HG02623 (cell line): ENCODE measurements at regions not wholly inside any gene's neighbourhood (a gene's known extent, or its start where the extent isn't known, plus 50 kb on each side); places are given as distances from the start of the nearest gene placed in this dataset.
"Not testable (repeated sequence)": the region's sequence is repeated elsewhere in the genome, so short reads cannot be mapped to it uniquely, and the experiment has no call there.

ENCODE experiments used
- ATAC-seq: cut with Tn5 transposase; IDR thresholded peaks from one replicate; pipeline ENCODE4 v1.9.1; 2021; ENCODE audit warnings: moderate library complexity; ENCODE audit not compliant: unreplicated experiment

DNA sequence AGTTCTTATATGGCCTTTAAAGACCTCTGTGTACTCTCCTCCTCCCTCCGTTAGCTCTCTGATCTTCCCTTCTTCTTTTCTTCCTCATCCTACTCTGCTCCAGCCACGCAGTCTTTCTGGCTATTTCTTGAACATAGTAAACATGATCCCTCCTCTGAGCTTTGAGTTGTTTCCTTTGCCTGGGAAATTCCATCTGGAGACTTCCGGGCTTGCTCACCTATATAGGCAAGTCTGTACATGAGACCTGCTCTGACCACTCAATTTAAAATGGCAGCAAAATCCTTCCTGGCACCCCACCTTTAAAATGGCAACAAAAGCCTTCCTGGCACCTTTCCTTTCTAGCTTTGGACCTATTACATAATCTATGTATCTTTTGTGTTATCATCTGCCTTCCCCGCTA, 517.6 kb downstream of the TTLL7 start:
- not testable (repeated sequence) for ATAC-seq

DNA sequence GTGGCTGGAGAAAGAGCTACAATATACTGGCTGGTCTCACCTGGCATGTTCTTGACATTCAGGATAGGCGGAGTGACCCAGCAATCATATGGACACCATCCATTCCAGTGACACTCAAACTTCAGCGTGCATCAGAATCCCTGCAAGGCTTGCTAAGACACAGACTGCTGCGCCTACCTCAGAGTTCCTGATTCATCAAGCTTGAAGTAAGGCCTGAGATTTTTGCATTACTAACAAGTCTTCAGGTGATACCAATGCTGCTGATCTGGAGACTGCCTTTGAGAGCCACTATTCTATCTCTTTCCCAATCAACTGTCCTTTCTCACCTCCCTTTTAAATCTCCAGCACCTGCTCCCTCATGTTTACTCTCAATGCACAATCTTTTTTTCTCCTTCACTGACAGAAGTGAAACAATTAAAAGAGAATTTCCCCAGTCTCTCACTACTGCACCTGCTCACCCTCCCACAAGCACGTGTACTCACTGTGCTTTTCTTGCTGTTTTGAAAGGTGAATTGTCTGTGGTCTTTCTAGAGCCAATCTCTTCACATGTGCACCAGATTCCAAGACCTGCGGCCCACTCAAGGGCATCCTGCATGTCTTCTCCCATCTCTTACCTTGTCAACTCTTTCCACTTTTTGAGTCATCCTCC, 519.2 kb downstream of the TTLL7 start:
- peak; percentile 57 for ATAC-seq

- not testable (repeated sequence) for ATAC-seq
Observed at GRCh38 chr1:83478127-83478526, 520.8 kb downstream of the TTLL7 start.

- peak; percentile 61 for ATAC-seq
Observed at GRCh38 chr1:83476518-83476917, 522.4 kb downstream of the TTLL7 start.

DNA sequence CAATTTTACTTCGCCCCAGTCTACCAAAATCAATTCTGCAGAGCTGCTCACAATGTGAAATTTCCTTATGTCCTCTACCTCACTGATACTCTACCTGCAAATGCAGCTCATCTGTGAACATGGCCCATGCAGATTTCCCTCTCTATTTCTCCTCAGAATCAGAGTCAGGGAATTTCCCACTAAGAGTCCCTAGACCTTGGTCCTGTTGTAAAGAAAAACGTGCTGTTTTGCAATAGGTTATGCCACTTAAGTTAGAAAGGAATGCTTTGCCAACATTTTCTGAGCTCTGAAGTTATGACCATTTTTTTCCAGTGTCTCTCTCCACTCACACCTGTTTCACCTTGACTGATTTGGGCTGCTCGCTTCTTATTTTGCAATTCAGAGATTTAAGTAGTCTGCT, 524.0 kb downstream of the TTLL7 start:
- ATAC-seq: not testable (repeated sequence)

DNA sequence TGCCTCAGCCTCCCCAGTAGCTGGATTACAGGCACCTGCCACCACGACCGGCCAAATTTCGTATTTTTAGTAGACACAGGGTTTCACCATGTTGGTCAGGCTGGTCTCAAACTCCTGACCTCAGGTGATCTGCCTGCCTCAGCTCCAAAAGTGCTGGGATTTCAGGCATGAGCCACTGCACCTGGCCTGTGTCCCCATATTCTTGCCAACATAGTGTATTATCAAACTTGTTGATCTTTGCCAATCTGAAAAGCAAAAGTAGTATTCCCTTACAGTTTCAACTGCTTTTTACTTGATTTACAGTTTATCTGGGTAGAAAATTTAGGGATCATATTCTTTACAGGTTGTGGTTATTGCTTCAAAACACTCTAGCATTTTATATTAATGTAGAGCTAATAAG, 524.9 kb downstream of the TTLL7 start:
- ATAC-seq: not testable (repeated sequence)

DNA sequence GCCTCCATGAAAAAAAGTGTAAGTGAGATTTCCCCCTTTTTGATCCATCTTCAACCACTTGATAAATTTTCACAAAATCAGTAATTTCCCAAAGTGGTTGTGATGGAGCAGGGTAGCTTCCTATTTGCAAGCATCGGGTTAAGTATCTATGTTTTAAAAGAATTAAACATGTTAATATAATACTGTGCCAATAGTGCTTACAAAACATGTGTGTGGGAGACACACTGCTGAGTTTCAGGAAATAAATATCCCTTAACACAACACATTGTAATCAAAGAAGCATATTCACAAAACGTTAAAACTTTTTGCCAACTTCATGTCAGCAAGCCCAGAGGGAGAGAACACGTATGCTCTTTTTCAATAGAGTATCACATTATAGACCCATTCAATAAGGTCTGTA, 526.9 kb downstream of the TTLL7 start:
- ATAC-seq: not testable (repeated sequence)

GRCh38 chr1:83471272-83471671, 527.7 kb downstream of the TTLL7 start:
- ATAC-seq: not testable (repeated sequence)

GRCh38 chr1:83468336-83468735, 530.6 kb downstream of the TTLL7 start:
- not testable (repeated sequence) for ATAC-seq

- ATAC-seq: not testable (repeated sequence)
Observed at GRCh38 chr1:83457735-83458248, 541.1 kb downstream of the TTLL7 start.

DNA sequence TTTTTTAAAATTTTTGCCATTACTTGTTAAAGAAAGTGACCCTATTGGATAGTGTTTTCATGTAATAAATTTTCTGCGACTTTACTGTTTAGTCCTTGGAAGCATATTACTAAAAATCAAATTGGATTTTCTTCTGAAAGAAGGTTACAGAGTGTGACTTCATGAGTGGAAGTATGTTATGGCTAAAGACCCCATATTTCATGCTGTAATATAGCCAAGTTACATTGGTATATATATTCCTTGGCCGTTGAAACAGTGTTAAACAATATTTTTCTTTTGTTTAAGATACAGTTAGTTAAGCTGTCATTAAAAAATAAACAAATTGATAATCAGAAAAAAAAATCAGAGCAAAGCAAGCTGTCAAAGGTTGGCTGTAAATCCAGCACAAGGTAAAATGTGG, 541.7 kb downstream of the TTLL7 start:
- not testable (repeated sequence) for ATAC-seq

DNA sequence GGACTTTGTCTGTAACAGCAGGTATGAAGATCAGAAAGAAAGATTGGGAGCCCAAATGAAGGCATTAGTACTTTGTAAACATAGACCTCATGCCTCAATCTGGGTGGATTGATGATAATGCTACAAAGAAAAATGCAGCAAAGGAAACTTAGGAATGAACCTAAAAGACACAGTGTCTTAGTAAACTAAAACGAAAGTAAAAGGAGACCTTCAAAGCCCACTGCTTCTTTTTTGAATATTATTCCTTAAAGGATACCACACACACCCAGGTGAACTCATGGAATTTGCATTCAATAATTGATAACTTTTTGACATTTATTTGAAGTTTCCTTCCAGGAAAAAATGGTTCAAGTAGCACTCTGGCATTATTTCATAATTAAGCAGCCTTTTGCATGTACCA, 543.2 kb downstream of the TTLL7 start:
- not testable (repeated sequence) for ATAC-seq

DNA sequence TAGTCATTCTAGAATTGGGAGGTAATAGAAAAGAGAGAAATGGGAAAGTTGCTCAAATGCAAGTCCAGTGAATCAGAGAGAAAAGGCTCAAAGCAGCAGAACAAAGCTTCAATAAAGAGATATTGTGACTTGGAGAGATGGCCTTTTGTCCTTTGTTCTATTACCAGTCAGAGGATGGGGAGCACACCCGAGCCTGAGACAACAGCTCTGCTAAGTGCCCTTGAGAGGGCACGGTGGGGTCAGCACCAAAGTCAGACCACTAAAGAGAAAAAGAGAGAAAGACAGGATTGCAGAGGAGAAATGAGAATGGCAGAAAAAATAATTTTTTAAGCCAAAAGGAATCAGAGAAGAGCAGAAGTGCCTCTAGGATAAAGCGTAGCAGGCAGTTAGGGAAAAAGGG, 553.1 kb downstream of the TTLL7 start:
- ATAC-seq: not testable (repeated sequence)

DNA sequence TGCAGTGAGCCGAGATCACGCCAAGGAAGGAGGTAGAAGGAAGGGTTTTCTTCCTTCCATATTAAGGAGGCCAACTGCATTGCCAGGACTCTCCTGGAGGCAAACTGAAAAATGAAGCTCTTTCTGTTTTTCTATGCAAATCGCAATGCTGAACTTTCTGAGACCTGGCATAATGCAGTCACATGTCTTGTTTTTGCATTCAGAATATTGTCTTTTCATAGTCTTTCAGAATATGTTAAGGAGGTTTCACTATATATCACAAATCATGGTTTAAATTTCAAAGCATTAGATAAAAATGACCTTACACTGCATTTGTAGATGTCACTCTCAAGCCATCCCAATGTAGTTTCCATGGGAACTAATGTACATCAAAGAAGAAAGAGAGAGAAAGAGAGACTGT, 556.5 kb downstream of the TTLL7 start:
- not testable (repeated sequence) for ATAC-seq

DNA sequence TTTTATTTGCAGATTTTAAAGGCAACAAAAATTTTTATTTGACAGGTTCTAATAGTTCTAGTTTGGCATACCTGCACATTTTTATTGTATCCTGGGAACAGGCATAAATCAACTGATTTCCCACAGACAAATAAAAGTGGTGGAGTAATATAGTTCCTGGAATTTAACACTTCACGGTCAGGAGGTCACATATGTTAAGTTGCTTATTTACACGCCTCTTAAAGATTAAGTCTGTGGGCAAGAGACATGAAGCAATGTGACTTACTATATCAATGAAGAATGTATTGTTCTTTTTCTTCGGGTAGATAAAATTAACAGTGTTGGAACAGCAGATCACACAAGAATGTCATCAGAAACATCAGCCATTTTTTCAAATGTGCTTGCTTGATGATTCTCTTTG, 558.3 kb downstream of the TTLL7 start:
- ATAC-seq: not testable (repeated sequence)

DNA sequence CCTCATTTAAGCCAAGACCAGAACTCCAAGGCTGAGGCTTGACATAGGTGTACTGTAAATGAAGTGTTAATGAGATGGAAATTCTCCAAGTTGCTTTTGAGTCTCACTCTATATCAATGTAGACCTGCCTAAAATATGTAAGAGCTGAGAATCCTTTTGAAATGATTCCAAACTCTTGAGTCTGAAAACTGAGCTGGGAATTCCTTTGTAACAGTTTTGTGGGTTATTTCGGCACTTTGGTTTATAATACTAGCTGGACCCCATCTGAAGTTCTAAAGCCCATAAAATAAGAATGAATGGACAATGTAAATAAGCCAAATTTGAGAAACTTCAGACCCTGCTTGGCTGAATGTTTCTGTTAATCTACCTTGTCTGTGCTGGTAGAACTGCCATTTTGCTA, 558.9 kb downstream of the TTLL7 start:
- ATAC-seq: not testable (repeated sequence)

DNA sequence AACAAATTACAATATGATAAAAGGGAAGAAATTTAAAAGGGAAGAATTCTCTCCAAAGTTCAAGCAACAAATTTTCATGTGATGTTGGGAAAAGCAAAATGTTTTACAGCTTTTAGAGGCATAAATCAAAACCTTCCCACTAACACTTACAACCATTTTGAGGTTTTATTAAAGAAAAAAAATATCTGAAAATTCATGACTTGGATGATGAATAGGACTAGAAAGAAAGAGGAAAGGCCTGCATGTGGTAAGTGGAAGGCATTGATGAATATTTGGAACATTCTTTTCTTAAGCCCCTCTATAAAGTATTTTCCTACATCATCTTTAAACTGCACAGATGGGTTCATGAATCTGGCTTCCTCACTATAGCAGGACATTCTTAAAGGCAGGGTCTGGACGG, 560.6 kb downstream of the TTLL7 start:
- ATAC-seq: not testable (repeated sequence)

GRCh38 chr1:83435336-83435735, 563.6 kb downstream of the TTLL7 start:
- not testable (repeated sequence) for ATAC-seq

DNA sequence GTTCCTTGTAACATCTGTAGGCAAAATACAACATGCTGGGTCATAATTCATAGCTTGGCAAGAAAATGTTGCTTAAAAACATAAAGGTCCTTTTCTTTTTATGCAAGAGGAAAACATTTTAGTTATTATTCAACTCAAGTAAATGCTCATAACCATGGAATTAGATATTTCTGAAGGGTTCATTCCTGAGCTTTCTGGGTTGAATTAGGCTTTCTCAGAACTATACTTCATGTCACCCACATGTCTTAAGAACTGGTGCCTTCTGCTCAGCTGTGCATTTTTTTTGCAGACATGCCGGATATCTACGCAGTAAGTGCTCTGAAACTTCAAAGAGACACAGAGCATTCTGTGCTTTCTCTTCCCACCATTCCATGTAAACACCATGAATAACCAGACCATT, 571.4 kb downstream of the TTLL7 start:
- ATAC-seq: not testable (repeated sequence)

GRCh38 chr1:83423382-83423781, 575.5 kb downstream of the TTLL7 start:
- not testable (repeated sequence) for ATAC-seq

- ATAC-seq: no peak
Observed at GRCh38 chr1:83418558-83418957, 580.4 kb downstream of the TTLL7 start.

DNA sequence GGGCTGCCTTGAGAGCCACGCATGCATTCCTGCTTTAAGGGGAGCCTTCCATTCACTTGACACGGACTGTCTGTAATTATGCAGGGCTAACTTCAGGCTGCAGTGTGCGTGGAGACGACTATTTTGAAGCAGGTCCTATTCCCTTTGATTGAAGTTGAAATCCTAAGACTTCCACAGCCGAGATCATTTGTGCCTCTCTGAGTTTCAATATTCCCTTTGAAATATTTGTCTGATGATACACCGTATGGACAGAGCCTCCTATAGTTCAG, 585.2 kb downstream of the TTLL7 start:
- ATAC-seq: not testable (repeated sequence)
